Body of pancreas (tissue), 4 donors: ENCODE measurements at regions not wholly inside any gene's neighbourhood (a gene's known extent, or its start where the extent isn't known, plus 50 kb on each side); places are given as distances from the start of the nearest gene placed in this dataset.

ENCODE experiments used
- ATAC-seq: fragments of 150-250 bp; one replicate; pipeline ENCODE4 v1.9.1; 2016
- DNase-seq, 4 donors: peaks; one replicate each; pipeline ENCODE4 v3.0.0-alpha.2; 2019
- H3K27ac ChIP-seq, 4 donors: fragments of 200-600 bp; sonication (generic); 1 replicate in 3 of 4; 2 replicates in 1 of 4; pipeline versions ENCODE4 v1.5.1 to v1.6.1; 2016 to 2019; ENCODE audit warnings: mild to moderate bottlenecking in 1 of 4, mixed read lengths in 1 of 4, moderate library complexity in 1 of 4
- H3K27me3 ChIP-seq, 2 donors: fragments of 200-600 bp; sonication (generic); one replicate each; pipeline ENCODE4 v1.6.0; 2016; ENCODE audit warnings: mild to moderate bottlenecking in 1 of 2
- H3K36me3 ChIP-seq, 2 donors: fragments of 200-600 bp; sonication (generic); replicated peaks in 1 of 2; 2 replicates each; pipeline ENCODE4 v1.5.1; 2016; ENCODE audit warnings: low read depth in 2 of 2; ENCODE audit not compliant: insufficient read depth in 1 of 2
- H3K4me1 ChIP-seq: fragments of 200-600 bp; sonication (generic); one replicate; pipeline ENCODE4 v1.6.0; 2016
- H3K4me3 ChIP-seq, 2 donors: fragments of 200-600 bp; sonication (generic); 1 replicate in 1 of 2; 2 replicates in 1 of 2; pipeline ENCODE4 v1.5.1; 2016 to 2019
- H3K9me3 ChIP-seq, 3 donors: fragments of 200-600 bp; sonication (generic); 1 replicate in 2 of 3; 2 replicates in 1 of 3; pipeline ENCODE4 v1.5.1; 2016
- POLR2A ChIP-seq, 3 donors: fragments of 450-650 bp; IDR thresholded peaks; one replicate each; pipeline ENCODE4 v1.6.1; 2016; ENCODE audit warnings: antibody characterized with exemption in 3 of 3, mild to moderate bottlenecking in 2 of 3
- WGBS, 2 donors: methylation state at CpG; one replicate each; pipeline ENCODE4 v1.1.5; 2017; 5-methylcytosine and 5-hydroxymethylcytosine counted together
- intact Hi-C: fragments of 100-400 bp; cut with DNase I; formaldehyde crosslinking; loops from one replicate; pipeline ENCODE4 v1.15.1; 2023
- TF ChIP-seq, protein P1 (sequence below), 7 experiments: fragments of 450-650 bp in 4 of 7; fragments of 200-600 bp in 3 of 7; sonication (generic) in 3 of 7; IDR thresholded peaks; one replicate each; pipeline ENCODE4 v1.5.1; 2016 to 2019; ENCODE audit warnings: antibody characterized with exemption in 7 of 7

DNA sequence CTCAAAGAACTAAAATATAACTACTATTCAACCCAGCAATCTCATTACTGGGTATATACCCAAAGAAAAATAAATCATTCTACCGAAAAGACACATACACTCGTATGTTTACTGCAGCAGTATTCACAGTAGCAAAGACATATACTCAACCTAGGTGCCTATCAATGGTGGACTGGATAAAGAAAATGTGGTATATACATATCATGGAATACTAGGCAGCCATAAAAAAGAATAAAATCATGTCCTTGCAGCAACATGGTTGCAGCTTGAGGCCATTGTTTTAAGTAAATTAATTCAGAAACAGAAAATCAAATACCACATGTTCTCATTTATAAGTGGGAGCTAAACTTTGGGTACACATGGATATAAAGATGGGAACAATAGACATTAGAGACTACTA, 266.2 kb upstream of the POU3F1 start:
- H3K4me3 ChIP-seq = no peak overlapping the region
- H3K27ac ChIP-seq = no peak overlapping the region
- intact Hi-C loops = no loop called here
- no peak for ATAC-seq
- H3K27me3 ChIP-seq = no peaks in the 10 kb centered on the region
- no peaks in the 10 kb centered on the region for H3K36me3 ChIP-seq
- H3K4me1 ChIP-seq = no peaks in the 10 kb centered on the region
- DNase-seq = no peak
- WGBS, 2 donors = 74 to 81% methylated on average over 2 of the region's 2 CpGs
- TF ChIP-seq POLR2A (IDR thresholded peaks at IDR 0.05) = no peak
- TF ChIP-seq, protein P1, sequence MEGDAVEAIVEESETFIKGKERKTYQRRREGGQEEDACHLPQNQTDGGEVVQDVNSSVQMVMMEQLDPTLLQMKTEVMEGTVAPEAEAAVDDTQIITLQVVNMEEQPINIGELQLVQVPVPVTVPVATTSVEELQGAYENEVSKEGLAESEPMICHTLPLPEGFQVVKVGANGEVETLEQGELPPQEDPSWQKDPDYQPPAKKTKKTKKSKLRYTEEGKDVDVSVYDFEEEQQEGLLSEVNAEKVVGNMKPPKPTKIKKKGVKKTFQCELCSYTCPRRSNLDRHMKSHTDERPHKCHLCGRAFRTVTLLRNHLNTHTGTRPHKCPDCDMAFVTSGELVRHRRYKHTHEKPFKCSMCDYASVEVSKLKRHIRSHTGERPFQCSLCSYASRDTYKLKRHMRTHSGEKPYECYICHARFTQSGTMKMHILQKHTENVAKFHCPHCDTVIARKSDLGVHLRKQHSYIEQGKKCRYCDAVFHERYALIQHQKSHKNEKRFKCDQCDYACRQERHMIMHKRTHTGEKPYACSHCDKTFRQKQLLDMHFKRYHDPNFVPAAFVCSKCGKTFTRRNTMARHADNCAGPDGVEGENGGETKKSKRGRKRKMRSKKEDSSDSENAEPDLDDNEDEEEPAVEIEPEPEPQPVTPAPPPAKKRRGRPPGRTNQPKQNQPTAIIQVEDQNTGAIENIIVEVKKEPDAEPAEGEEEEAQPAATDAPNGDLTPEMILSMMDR (IDR thresholded peaks at IDR 0.05) = no peak
- no peaks in the 10 kb centered on the region for H3K9me3 ChIP-seq

DNA sequence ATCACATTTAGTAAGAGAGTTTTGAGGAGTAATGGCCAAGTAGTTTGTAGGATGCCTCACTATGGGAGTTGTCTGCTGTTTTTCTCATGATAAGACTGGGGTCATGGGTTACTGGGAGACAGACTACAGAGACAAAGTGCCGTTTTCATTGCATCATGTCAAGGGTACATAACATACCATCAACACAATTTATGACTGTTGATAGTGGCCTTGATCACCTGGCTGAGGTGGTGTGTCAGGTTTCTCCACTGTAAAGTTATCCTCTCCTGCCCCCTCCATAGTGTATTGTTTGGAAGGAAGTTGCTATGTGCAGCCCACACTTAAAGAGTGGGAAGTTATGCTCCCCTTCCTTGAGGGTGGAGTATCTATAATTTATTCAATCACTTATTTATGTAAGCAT, 263.5 kb upstream of the POU3F1 start:
- 15 to 35% methylated on average over 1 of the region's 1 CpG for WGBS, 2 donors
- H3K36me3 ChIP-seq = no peaks in the 10 kb centered on the region
- TF ChIP-seq, protein P1 (IDR thresholded peaks at IDR 0.05) = no peak
- no peak for TF ChIP-seq POLR2A (IDR thresholded peaks at IDR 0.05)
- ATAC-seq (no peak), DNase-seq (no peak)
- H3K9me3 ChIP-seq = no peaks in the 10 kb centered on the region
- no peaks in the 10 kb centered on the region for H3K27me3 ChIP-seq
- no peak overlapping the region for H3K27ac ChIP-seq
- intact Hi-C loops = no loop called here
- no peaks in the 10 kb centered on the region for H3K4me1 ChIP-seq
- H3K4me3 ChIP-seq = no peak overlapping the region

DNA sequence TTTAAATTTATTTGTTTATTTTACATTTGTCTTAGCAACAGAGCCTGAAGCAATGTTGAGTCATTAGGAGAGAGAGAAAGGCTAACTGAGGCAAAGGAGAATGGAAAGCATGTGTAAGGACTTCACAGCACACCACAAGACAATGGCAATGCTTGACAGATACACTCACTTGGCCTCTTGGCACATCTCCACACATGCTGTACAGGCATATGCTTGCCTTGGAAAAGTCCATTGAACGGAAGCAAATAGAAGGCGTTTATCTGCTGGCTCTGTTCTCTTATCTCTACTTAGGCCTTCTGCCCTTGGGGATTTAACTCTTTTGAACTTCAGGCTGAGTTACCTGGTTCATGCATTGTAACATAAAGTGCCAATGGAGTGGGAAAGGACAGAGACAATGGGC, 262.2 kb upstream of the POU3F1 start:
- H3K4me3 ChIP-seq = no peak overlapping the region
- ATAC-seq (no peak), DNase-seq (peak in 1 of 4 donors; percentile 8)
- H3K9me3 ChIP-seq = no peaks in the 10 kb centered on the region
- WGBS, 2 donors = 9 to 23% methylated on average over 2 of the region's 2 CpGs
- no peaks in the 10 kb centered on the region for H3K36me3 ChIP-seq
- no peaks in the 10 kb centered on the region for H3K4me1 ChIP-seq
- H3K27me3 ChIP-seq = no peaks in the 10 kb centered on the region
- intact Hi-C loops = no loop called here
- TF ChIP-seq, protein P1 (IDR thresholded peaks at IDR 0.05) = no peak
- TF ChIP-seq POLR2A (IDR thresholded peaks at IDR 0.05) = no peak
- no peak overlapping the region for H3K27ac ChIP-seq

DNA sequence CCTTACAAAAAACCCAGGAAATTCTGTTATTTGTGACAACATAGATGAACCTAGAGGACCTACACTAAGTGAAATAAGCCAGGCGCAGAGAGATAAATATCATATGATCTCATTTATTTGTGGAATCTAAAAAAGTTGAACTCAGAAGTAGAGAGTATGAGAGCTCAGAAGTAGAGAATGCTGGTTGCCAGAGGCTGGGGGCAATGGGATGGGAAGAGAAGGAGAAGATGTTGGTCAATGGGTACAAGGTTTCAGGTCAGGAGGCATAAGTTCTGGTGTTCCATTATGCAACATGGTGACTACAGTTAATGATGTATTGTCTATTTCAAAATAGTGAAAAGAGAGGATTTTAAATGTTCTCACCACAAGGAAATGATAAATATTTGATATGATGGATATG, 259.1 kb upstream of the POU3F1 start:
- DNase-seq = no peak
- Histone ChIP-seq H3K9me3 (no peaks in the 10 kb centered on the region), H3K27me3 (no peaks in the 10 kb centered on the region), H3K4me3 (no peak overlapping the region), H3K27ac (no peak overlapping the region), H3K36me3 (no peaks in the 10 kb centered on the region), H3K4me1 (no peaks in the 10 kb centered on the region)
- ATAC-seq = no peak
- 93 to 100% methylated on average over 1 of the region's 1 CpG for WGBS, 2 donors
- no peak for TF ChIP-seq POLR2A (IDR thresholded peaks at IDR 0.05)
- TF ChIP-seq, protein P1 (IDR thresholded peaks at IDR 0.05) = no peak
- intact Hi-C loops = no loop called here

DNA sequence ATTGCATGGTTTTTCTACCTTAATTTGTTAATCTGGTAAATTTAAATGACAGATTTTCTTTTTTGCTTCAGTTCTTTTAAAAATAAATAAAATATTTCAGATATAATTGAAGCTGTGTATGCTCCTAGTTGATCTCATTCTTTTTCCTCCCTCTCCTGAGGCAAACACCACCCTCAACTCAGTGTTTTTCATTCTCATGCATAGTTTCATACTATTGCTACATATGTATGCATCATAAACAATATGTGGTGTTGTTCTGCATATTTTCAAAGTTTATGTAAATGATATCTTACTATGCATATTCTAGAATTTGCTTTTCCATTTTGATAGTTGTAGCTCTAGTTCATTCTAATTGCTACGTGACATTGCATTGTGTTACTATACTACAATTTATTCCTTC, 257.2 kb upstream of the POU3F1 start:
- ATAC-seq (no peak), DNase-seq (no peak)
- Histone ChIP-seq H3K4me1 (no peaks in the 10 kb centered on the region), H3K4me3 (no peak overlapping the region), H3K27ac (no peak overlapping the region), H3K36me3 (no peaks in the 10 kb centered on the region), H3K27me3 (no peaks in the 10 kb centered on the region), H3K9me3 (no peaks in the 10 kb centered on the region)
- no peak for TF ChIP-seq POLR2A (IDR thresholded peaks at IDR 0.05)
- TF ChIP-seq, protein P1 (IDR thresholded peaks at IDR 0.05) = no peak
- intact Hi-C loops = no loop called here
- 81 to 87% methylated on average over 1 of the region's 1 CpG for WGBS, 2 donors
